IMR-90 (cell line): ENCODE measurements at regions not wholly inside any gene's neighbourhood (a gene's known extent, or its start where the extent isn't known, plus 50 kb on each side); places are given as distances from the start of the nearest gene placed in this dataset.

Source experiments
- ATAC-seq: fragments of 200-7000 bp; cut with Tn5 transposase; 2 replicates; pipeline ENCODE4 v1.9.1; 2020; ENCODE audit warnings: low read depth, mild to moderate bottlenecking, moderate library complexity
- BruUV-seq: library from RNA; stranded (reverse); fragments of 400-500 nt; replicated peaks from 2 replicates; lab custom pipeline; 2021; lab: Mats Ljungman, UMichigan
- CTCF ChIA-PET: fragments of 300-600 bp; formaldehyde crosslinking; extraction: SDS; loops from one replicate; lab custom pipeline; 2021; ENCODE audit warnings: antibody characterized with exemption; lab: Yijun Ruan, JAX
- POLR2A ChIA-PET: fragments of 300-600 bp; sonication (Branson Sonifier 250); formaldehyde crosslinking; loops from one replicate; lab custom pipeline; 2022; ENCODE audit warnings: antibody characterized with exemption; ENCODE audit not compliant: unreplicated experiment; lab: Charles Lee
- DNase-seq: peaks from one replicate; pipeline ENCODE4 v3.0.0; 2013
- H2AFZ ChIP-seq: replicated peaks from 2 replicates; pipeline ENCODE3; 2013; ENCODE audit warnings: low read length, mild to moderate bottlenecking; ENCODE audit not compliant: poor library complexity
- H2AK5ac ChIP-seq: 2 replicates; pipeline ENCODE4 v1.6.1; 2013; ENCODE audit warnings: low read depth, low read length, inconsistent platforms
- H2AK9ac ChIP-seq: replicated peaks from 2 replicates; pipeline ENCODE3; 2013; ENCODE audit warnings: mild to moderate bottlenecking, low read depth, low read length, moderate library complexity; ENCODE audit not compliant: poor library complexity
- H2BK120ac ChIP-seq: 2 replicates; pipeline ENCODE4 v1.6.1; 2013; ENCODE audit warnings: low read depth, low read length, inconsistent platforms
- H2BK15ac ChIP-seq: 3 replicates; pipeline ENCODE4 v1.6.1; 2013; ENCODE audit warnings: low read depth, low read length, inconsistent platforms
- H2BK20ac ChIP-seq: 2 replicates; pipeline ENCODE4 v1.6.1; 2013; ENCODE audit warnings: low read depth, mild to moderate bottlenecking, inconsistent platforms, low read length, moderate library complexity
- H2BK5ac ChIP-seq: 2 replicates; pipeline ENCODE4 v1.6.1; 2013; ENCODE audit warnings: mild to moderate bottlenecking, low read depth, low read length, inconsistent platforms; ENCODE audit not compliant: poor library complexity, severe bottlenecking
- H3K14ac ChIP-seq: replicated peaks from 2 replicates; pipeline ENCODE4 v1.6.1; 2013; ENCODE audit warnings: low read depth, low read length, inconsistent platforms
- H3K18ac ChIP-seq: 2 replicates; pipeline ENCODE4 v1.6.1; 2013; ENCODE audit warnings: low read depth, low read length, control low read depth
- H3K23ac ChIP-seq: 2 replicates; pipeline ENCODE4 v1.6.1; 2013; ENCODE audit warnings: low read depth, low read length, inconsistent platforms
- H3K27ac ChIP-seq: 2 replicates; pipeline ENCODE4 v1.5.1; 2013; ENCODE audit warnings: mild to moderate bottlenecking, control low read depth, low read length; ENCODE audit not compliant: insufficient read depth
- H3K27me3 ChIP-seq: 2 replicates; pipeline ENCODE4 v1.6.1; 2013; ENCODE audit warnings: low read length; ENCODE audit not compliant: control insufficient read depth, insufficient read depth
- H3K36me3 ChIP-seq: 2 replicates; pipeline ENCODE4 v1.6.1; 2013; ENCODE audit warnings: low read length, mixed read lengths; ENCODE audit not compliant: control insufficient read depth, insufficient read depth
- H3K4ac ChIP-seq: 2 replicates; pipeline ENCODE4 v1.6.1; 2013; ENCODE audit warnings: low read depth, low read length, inconsistent platforms
- H3K4me1 ChIP-seq: 2 replicates; pipeline ENCODE4 v1.6.1; 2013; ENCODE audit warnings: low read length, mixed read lengths; ENCODE audit not compliant: control insufficient read depth, insufficient read depth
- H3K4me2 ChIP-seq: 2 replicates; pipeline ENCODE4 v1.6.1; 2013; ENCODE audit warnings: low read depth, mild to moderate bottlenecking, control low read depth, low read length, moderate library complexity
- H3K4me3 ChIP-seq: 2 replicates; pipeline ENCODE4 v1.5.1; 2013; ENCODE audit warnings: low read depth, mild to moderate bottlenecking, control low read depth, low read length, moderate library complexity; ENCODE audit not compliant: insufficient read depth
- H3K56ac ChIP-seq: 2 replicates; pipeline ENCODE4 v1.6.1; 2013; ENCODE audit warnings: low read length, inconsistent platforms; ENCODE audit not compliant: insufficient read depth; ENCODE audit errors: extremely low read depth
- H3K79me1 ChIP-seq, 2 experiments: 2 replicates each; pipeline ENCODE4 v1.6.1; 2013; ENCODE audit warnings: low read length in 2 of 2, inconsistent platforms in 1 of 2, low read depth in 1 of 2
- H3K9ac ChIP-seq: 2 replicates; pipeline ENCODE4 v1.6.1; 2013; ENCODE audit warnings: low read depth, low read length, control low read depth
- H3K9me1 ChIP-seq: 2 replicates; pipeline ENCODE4 v1.6.1; 2013; ENCODE audit warnings: low read length, inconsistent platforms; ENCODE audit not compliant: insufficient read depth
- H3K9me3 ChIP-seq: 2 replicates; pipeline ENCODE4 v1.6.1; 2013; ENCODE audit warnings: low read length; ENCODE audit not compliant: control insufficient read depth, insufficient read depth
- H4K20me1 ChIP-seq: 2 replicates; pipeline ENCODE4 v1.6.1; 2013; ENCODE audit warnings: low read length, inconsistent platforms; ENCODE audit not compliant: insufficient read depth
- H4K5ac ChIP-seq: 2 replicates; pipeline ENCODE4 v1.6.1; 2013; ENCODE audit warnings: mild to moderate bottlenecking, low read depth, low read length, control low read depth
- H4K8ac ChIP-seq, 2 experiments: 2 replicates each; pipeline ENCODE4 v1.6.1; 2013; ENCODE audit warnings: low read depth in 2 of 2, low read length in 2 of 2, control low read depth in 1 of 2, inconsistent platforms in 1 of 2
- H4K91ac ChIP-seq: 2 replicates; pipeline ENCODE4 v1.6.1; 2013; ENCODE audit warnings: low read depth, low read length, inconsistent platforms; ENCODE audit not compliant: insufficient read depth
- CHD1 ChIP-seq: IDR thresholded peaks from 2 replicates; pipeline ENCODE4 v1.6.1; 2012; ENCODE audit warnings: low read depth, low read length, improper control_type of control experiment
- CTCF ChIP-seq: conservative IDR thresholded peaks from 2 replicates; pipeline ENCODE4 v1.5.1; 2012; ENCODE audit warnings: mild to moderate bottlenecking, low read depth, low read length, improper control_type of control experiment
- FOS ChIP-seq: fragments of 150-350 bp; IDR thresholded peaks from 2 replicates; pipeline ENCODE4 v1.6.1; 2016; ENCODE audit warnings: low read depth, low read length
- MAZ ChIP-seq: IDR thresholded peaks from 2 replicates; pipeline ENCODE4 v1.6.1; 2012; ENCODE audit warnings: low read depth, mild to moderate bottlenecking, low read length, improper control_type of control experiment, moderate library complexity, borderline replicate concordance
- RAD21 ChIP-seq: IDR thresholded peaks from 2 replicates; pipeline ENCODE4 v1.6.1; 2012; ENCODE audit warnings: low read length, improper control_type of control experiment
- RCOR1 ChIP-seq: IDR thresholded peaks from 2 replicates; pipeline ENCODE4 v1.6.1; 2012; ENCODE audit warnings: mild to moderate bottlenecking, low read length, improper control_type of control experiment; ENCODE audit not compliant: insufficient replicate concordance
- RFX5 ChIP-seq: IDR thresholded peaks from 2 replicates; pipeline ENCODE4 v1.8.0; 2012; ENCODE audit warnings: low read depth, mild to moderate bottlenecking, low read length, moderate library complexity
- WGBS, 2 experiments: methylation state at CpG; one replicate each; pipeline versions ENCODE4 v1.1.5 to v1.1.7; 2013; ENCODE audit warnings: missing lambda C conversion rate in 2 of 2; ENCODE audit not compliant: insufficient read length in 1 of 2; ENCODE audit errors: extremely low coverage in 2 of 2; 5-methylcytosine and 5-hydroxymethylcytosine counted together
- dilution Hi-C: fragments of 300-500 bp; cut with HindIII; formaldehyde crosslinking; loops from one replicate; pipeline ENCODE4 v1.14.3; 2018; ENCODE audit warnings: low sequenced_read_pairs; ENCODE audit not compliant: unreplicated experiment
- in situ Hi-C: fragments of 300-500 bp; cut with MboI; formaldehyde crosslinking; loops from 3 replicates; pipeline ENCODE4 v1.14.3; 2019; ENCODE audit warnings: low sequenced_read_pairs, inconsistent platforms, mixed read lengths
- intact Hi-C: fragments of 100-400 bp; cut with micrococcal nuclease; formaldehyde crosslinking; loops from 2 replicates; pipeline ENCODE4 v1.10.0; 2022

- no peak for DNase-seq
- Histone ChIP-seq H2BK20ac (no peak overlapping the region), H4K20me1 (no peaks in the 10 kb centered on the region), H2AK9ac (no peak overlapping the region), H2AK5ac (no peak overlapping the region), H3K9me3 (no peaks in the 10 kb centered on the region; the same call in 1 of the 2 replicates), H3K27me3 (peaks cover 48% of the 10 kb centered on the region), H4K91ac (no peak overlapping the region), H3K14ac (no peak overlapping the region), H3K4me1 (no peaks in the 10 kb centered on the region), H4K8ac (no peak overlapping the region), H3K4ac (no peak overlapping the region), H2BK120ac (no peak overlapping the region), H3K36me3 (no peaks in the 10 kb centered on the region), H2BK5ac (no peak overlapping the region), H3K79me1 (no peaks in the 10 kb centered on the region), H3K9ac (no peak overlapping the region), H3K18ac (no peak overlapping the region), H3K23ac (no peak overlapping the region), H2BK15ac (no peak overlapping the region), H2AFZ (peak overlapping the region; percentile 51), H3K9me1 (no peaks in the 10 kb centered on the region), H3K56ac (no peak overlapping the region), H3K27ac (no peak overlapping the region), H3K4me3 (no peak overlapping the region), H3K4me2 (no peak overlapping the region), H4K5ac (no peak overlapping the region)
- TF ChIP-seq RCOR1: no peak
- no peak for TF ChIP-seq FOS
- TF ChIP-seq MAZ: no peak
- no peak for TF ChIP-seq RAD21
- TF ChIP-seq CTCF: no peak
- TF ChIP-seq RFX5: no peak
- no peak for TF ChIP-seq CHD1
- WGBS, 2 experiments: 0% methylated on average over 2 of the region's 31 CpGs; no CpG with 5 or more reads in 1 of the 2 experiments
- POLR2A ChIA-PET: no interaction called here
- ATAC-seq: no peak
- CTCF ChIA-PET: no interaction called here
- dilution Hi-C loops: no loop called here
- intact Hi-C loops: no loop called here
- no TSS peak for BruUV-seq
- in situ Hi-C loops: no loop called here
These were observed 61.9 kb downstream of the SMUG1 start for GRCh38 chr12:54126696-54127537.
